ENCODE measurements at regions not wholly inside any gene's neighbourhood (a gene's known extent, or its start where the extent isn't known, plus 50 kb on each side); places are given as distances from the start of the nearest gene placed in this dataset.
"Not testable (repeated sequence)": the region's sequence is repeated elsewhere in the genome, so short reads cannot be mapped to it uniquely, and the experiment has no call there.

- DNase-seq = no peak
Measured at GRCh38 chr7:34488766-34489165, 169.3 kb upstream of the NPSR1 start.

GRCh38 chr7:34491899-34492298, 166.1 kb upstream of the NPSR1 start:
- DNase-seq = no peak

GRCh38 chr7:34493752-34494151, 164.3 kb upstream of the NPSR1 start:
- DNase-seq = no peak

- DNase-seq = no peak
Measured at GRCh38 chr7:34497153-34497777, 160.8 kb upstream of the NPSR1 start.

DNA sequence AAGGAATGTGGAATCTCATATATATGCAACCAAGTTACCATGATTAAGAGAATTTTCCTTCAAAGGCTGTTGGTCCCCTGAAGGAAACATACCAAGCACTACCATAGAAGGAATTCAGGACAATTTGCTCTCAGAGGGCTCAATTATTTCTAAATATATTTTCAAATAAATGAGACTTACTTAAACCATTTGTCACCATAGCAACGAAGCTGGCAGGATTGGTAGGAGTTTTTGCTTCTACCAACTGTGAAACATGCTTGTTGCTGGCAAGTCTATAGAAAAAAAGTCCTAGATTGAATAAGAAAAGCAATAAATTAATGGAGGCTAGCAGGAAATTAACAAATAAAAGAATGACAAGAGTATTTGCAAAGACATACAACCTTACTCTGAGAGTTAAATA, 156.9 kb upstream of the NPSR1 start:
- no peak for DNase-seq

DNA sequence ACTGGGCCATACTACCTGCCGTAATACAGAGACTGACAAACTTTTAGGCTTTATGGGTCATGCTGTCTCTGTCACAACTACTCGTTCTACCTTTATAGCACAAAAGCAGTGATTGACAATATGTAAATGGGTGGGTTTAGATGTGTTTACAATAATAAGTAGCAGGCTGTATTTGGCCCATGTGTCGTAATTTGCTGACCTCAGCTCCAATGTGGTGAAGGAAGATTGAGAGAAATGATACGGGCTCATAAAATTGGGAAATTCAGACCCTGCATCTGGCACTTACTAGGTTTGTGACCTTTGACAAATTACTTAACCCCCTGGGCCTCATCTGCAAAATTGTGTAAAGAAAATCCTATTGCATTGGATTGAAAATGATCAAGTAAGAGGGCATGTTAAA, 150.8 kb upstream of the NPSR1 start:
- DNase-seq = no peak

DNA sequence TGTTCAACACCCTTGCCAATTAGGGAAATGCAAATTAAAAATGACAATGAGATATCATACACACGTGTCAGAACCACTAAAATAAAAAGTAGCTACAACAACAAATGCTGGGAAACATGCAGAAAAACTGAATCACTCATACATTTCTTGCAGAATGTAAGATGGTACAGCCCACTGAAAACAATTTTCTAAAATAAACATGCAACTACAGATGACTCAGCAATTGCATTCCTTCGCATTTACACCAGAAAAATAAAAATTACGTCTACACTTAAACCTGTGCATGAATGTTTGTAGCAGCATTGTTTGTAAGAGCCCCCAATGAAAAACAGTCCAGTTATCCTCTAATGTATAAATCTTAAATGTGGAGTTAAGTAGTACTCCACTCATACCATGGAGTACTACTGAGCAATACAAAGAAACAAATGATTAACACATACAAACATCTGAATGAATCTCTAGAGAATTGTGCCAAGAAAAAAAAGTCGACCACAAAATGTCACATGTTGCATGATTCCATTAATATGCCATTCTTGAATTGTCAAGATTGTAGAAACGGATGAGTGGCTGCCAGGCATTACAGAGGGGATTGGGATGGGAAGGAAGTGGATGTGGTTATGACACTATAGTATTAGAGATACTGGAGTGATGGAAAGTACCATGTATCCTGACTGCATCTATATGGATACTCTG, 134.6 kb upstream of the NPSR1 start:
- DNase-seq = no peak

GRCh38 chr7:34530259-34530658, 127.8 kb upstream of the NPSR1 start:
- DNase-seq = no peak

GRCh38 chr7:34539003-34539402, 119.0 kb upstream of the NPSR1 start:
- DNase-seq = no peak

DNA sequence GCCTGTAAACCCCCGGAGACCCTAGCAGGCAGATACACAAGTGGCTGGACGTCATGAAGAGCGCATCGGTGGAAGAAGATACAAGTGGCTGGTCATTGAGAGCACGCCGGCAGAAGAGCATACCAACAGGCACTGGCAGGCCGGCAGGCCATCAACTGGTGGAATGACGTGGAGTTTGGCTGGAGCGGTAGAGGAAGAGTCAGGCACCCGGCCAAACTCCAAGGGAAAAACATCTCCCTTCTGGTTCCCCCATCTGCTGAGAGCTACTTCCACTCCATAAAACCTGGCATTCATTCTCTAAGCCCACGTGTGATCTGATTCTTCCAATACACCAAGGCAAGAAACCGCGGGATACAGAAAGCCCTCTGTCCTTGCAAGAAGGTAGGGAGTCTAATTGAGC, 113.4 kb upstream of the NPSR1 start:
- peak; percentile 95 for DNase-seq

DNA sequence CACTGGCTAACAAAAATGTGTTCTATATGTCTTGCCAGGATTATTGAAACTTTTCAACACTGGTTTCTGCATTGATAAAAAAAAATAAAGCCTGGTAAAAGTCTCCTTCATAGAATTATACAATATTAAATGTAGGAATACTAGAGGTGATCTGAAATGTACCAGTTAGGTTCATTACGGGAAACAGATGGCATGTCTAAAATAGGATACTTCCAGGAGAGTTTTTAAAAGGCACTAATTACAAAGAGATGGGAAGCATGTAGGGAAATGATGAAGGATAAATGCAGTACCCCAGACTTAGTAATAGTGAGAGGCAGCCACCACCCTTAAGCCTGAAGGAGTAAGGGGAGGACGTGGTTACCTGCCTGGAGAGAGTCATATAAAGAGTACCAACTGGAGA, 107.0 kb upstream of the NPSR1 start:
- DNase-seq = no peak

- DNase-seq = no peak
Measured at GRCh38 chr7:34552502-34552901, 105.5 kb upstream of the NPSR1 start.

DNA sequence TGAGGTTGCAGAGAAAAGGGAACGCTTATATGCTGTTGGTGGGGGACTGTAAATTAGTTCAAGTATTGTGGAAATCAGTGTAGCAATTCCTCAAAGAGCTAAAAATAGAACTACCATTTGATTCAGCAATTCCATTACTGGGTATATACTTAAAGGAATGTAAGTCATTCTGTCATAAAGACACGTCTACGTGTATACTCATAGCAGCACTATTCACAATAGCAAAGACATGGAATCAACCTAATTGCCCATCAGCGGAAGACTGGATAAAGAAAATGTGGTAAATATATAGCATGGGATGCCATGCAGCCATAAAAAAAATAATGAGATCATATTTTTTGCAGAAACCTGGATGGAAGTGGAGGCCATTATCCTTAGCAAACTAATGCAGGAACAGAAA, 100.0 kb upstream of the NPSR1 start:
- DNase-seq = no peak

DNA sequence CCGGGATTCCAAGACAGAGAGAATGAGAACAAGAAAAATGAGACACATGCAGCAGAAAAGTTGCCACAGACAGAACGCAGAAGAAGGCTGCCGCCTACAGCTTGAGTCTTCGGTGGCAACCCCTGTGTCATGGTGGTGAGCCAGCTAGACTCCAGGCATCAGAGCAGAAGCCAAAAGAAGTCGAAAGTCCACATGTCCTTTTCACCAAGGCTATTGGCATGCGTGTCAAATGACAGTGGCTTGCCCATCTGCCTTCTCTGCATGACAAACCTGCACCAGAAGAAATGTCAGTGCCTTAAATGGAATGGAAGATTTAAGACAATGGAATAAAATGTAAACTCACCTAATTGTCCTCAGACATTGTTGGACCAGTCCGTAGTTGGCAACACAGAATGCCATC, 93.9 kb upstream of the NPSR1 start:
- no peak for DNase-seq

DNA sequence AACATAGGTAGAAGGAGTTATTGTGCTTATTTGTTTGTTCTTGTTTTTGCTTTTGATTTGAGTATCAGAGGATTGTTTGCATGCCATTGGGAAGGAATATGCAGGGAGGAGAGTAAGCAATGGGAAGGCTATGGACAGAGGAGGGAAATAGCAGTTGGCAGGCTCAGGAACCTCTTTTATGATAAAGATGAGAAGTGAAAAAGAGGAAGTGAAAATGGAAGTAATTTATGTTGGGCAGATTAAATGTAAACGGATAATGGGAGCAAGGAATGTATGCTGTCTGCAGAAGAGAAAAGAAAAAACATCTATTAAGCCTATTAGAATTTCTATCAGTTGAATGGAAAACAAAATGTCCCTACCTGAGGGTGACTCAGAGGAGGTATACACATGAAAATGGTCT, 90.1 kb upstream of the NPSR1 start:
- DNase-seq = no peak

- no peak for DNase-seq
Measured at GRCh38 chr7:34569975-34570699, 87.9 kb upstream of the NPSR1 start.

DNA sequence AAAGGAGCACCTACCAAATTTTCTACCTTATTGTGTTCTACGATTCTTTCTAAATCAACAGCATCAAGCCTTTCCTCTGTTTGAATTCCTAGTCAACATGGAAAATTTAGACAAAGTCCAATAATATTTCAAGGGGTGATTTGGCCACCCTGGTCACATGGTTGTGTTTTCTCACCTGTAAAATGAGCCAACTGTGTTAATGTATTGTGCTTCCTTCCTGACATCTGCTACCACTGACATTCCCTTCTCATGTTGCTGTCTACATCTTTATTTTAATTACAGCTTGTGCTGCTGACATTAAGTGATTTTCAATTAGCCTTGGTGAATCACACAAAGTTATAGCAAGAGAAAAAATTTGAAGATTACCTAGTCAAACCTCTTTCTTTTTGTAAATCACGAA, 83.0 kb upstream of the NPSR1 start:
- DNase-seq = no peak

DNA sequence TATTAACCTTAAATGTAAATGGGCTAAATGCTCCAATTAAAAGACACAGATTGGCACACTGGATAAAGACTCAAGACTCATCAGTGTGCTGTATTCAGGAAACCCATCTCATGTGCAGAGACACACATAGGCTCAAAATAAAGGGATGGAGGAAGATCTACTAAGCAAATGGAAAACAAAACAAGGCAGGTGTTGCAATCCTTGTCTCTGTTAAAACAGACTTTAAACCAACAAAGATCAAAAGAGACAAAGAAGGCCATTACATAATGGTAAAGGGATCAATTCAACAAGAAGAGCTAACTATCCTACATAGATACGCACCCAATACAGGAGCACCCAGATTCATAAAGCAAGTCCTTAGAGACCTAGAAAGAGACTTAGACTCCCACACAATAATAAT, 80.1 kb upstream of the NPSR1 start:
- not testable (repeated sequence) for DNase-seq

GRCh38 chr7:34581698-34582097, 76.3 kb upstream of the NPSR1 start:
- not testable (repeated sequence) for DNase-seq

DNA sequence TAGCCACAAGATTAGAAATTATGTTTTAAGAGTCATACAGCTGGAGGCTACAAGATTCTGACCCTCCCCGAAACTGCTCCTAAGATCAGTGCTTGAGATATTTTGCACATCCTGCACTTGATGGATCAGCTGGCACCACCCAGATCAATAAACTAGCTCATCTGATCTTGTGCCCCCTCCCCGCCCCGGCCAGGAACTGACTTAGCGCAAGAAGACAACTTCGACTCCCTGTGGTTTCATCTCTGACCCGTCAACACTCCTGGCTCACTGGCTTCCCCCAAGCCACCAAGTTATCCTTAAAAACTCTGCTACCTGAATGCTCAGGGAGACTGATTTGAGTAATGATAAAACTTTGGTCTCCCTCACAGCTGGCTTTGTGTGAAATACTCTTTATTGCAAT, 73.5 kb upstream of the NPSR1 start:
- DNase-seq = no peak

DNA sequence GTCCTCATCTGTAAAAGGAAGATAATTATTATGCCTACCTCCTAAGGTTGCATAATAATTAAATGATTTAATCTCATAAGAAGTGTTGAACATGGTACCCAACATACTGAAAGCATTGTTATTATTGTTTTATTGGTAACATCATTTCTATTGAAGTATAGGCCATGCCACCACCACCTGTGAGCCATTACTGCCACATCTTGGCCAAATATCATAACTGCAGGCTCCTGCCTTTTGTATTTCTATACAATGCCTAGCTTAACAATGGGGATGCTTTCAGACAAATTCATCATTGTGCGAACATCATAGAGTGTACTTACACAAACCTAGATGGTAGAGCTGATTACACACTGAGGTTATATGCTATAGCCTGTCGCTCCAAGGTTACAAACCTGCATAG, 61.1 kb upstream of the NPSR1 start:
- DNase-seq = peak; percentile 32

GRCh38 chr7:34603711-34604444, 54.1 kb upstream of the NPSR1 start:
- no peak for DNase-seq
